HG02588 (cell line): ENCODE measurements at regions not wholly inside any gene's neighbourhood (a gene's known extent, or its start where the extent isn't known, plus 50 kb on each side); places are given as distances from the start of the nearest gene placed in this dataset.

Experiments
- ATAC-seq: cut with Tn5 transposase; IDR thresholded peaks from one replicate; pipeline ENCODE4 v1.9.1; 2021; ENCODE audit warnings: mild to moderate bottlenecking, moderate library complexity; ENCODE audit not compliant: unreplicated experiment

- ATAC-seq, result no peak
These were observed 104.9 kb upstream of the CXCR4 start for GRCh38 chr2:136222862-136223261.

- no peak for ATAC-seq
These were observed 103.1 kb upstream of the CXCR4 start for GRCh38 chr2:136221026-136221425.

- ATAC-seq, result no peak
These were observed 102.0 kb upstream of the CXCR4 start for GRCh38 chr2:136219963-136220362.

GRCh38 chr2:136219341-136219740 is 101.4 kb upstream of the CXCR4 start:
- ATAC-seq, result no peak

- no peak for ATAC-seq
These were observed 100.0 kb upstream of the CXCR4 start for GRCh38 chr2:136217996-136218395.

GRCh38 chr2:136215908-136216472 is 98.0 kb upstream of the CXCR4 start:
- no peak for ATAC-seq

- ATAC-seq, result no peak
These were observed 97.5 kb upstream of the CXCR4 start for GRCh38 chr2:136215449-136215848.

GRCh38 chr2:136214307-136215200 is 96.6 kb upstream of the CXCR4 start:
- ATAC-seq, result peak; percentile 23

GRCh38 chr2:136213836-136214235 is 95.9 kb upstream of the CXCR4 start:
- ATAC-seq, result no peak

GRCh38 chr2:136212426-136213378 is 94.8 kb upstream of the CXCR4 start:
- peak; percentile 77 for ATAC-seq

GRCh38 chr2:136211701-136212100 is 93.8 kb upstream of the CXCR4 start:
- no peak for ATAC-seq

GRCh38 chr2:136210822-136211221 is 92.9 kb upstream of the CXCR4 start:
- ATAC-seq, result no peak

GRCh38 chr2:136210455-136210805 is 92.5 kb upstream of the CXCR4 start:
- no peak for ATAC-seq

- ATAC-seq, result no peak
These were observed 91.9 kb upstream of the CXCR4 start for GRCh38 chr2:136209561-136210454.

- ATAC-seq, result no peak
These were observed 90.9 kb upstream of the CXCR4 start for GRCh38 chr2:136208682-136209420.

GRCh38 chr2:136207665-136208064 is 89.7 kb upstream of the CXCR4 start:
- ATAC-seq, result no peak

- peak; percentile 55 for ATAC-seq
These were observed 89.2 kb upstream of the CXCR4 start for GRCh38 chr2:136207030-136207623.

GRCh38 chr2:136206613-136207012 is 88.7 kb upstream of the CXCR4 start:
- ATAC-seq, result peak; percentile 94

- no peak for ATAC-seq
These were observed 87.7 kb upstream of the CXCR4 start for GRCh38 chr2:136205615-136206014.
